ENCODE measurements at regions not wholly inside any gene's neighbourhood (a gene's known extent, or its start where the extent isn't known, plus 50 kb on each side); places are given as distances from the start of the nearest gene placed in this dataset.

DNA sequence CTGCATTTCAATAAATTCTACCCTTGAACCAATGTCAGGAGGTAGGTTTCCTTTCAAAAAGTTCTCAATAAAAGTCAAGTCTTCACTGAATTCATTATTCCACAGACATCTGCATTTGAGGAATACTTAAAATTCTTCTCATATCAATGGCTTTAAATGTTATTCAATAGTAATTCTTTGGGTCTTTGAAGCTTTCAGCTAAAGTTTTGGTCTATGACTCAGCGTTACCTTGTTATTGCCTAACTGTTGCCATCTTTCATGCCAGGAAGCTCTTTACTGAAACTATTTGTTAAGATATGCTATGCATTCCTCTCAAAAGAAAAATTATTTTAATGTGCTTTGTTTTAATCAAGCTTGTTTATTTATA lies 170.5 kb downstream of the NNT start:
- H4K20me1 ChIP-seq (ENCODE audit: insufficient read depth): no peaks in the 10 kb centered on the region
- TF ChIP-seq EZH2phosphoT487 (IDR thresholded peaks at IDR 0.05; ENCODE audit: borderline replicate concordance, low read depth): no peak
- TF ChIP-seq FOSL2 (IDR thresholded peaks at IDR 0.05; ENCODE audit: borderline replicate concordance, low read depth): no peak
- no peak for TF ChIP-seq NFIC (IDR thresholded peaks at IDR 0.05; ENCODE audit: borderline replicate concordance)
- no peak for TF ChIP-seq GABPA (IDR thresholded peaks at IDR 0.05; ENCODE audit: low read depth)
- no peak for TF ChIP-seq RXRA (IDR thresholded peaks at IDR 0.05; ENCODE audit: borderline replicate concordance, low read depth)
- TF ChIP-seq ELF1 (IDR thresholded peaks at IDR 0.05): no peak
- TF ChIP-seq RFX5 (IDR thresholded peaks at IDR 0.05; ENCODE audit: low read length): no peak
- TF ChIP-seq MXI1 (IDR thresholded peaks at IDR 0.05; ENCODE audit: low read depth, low read length): no peak
- TF ChIP-seq TCF12 (IDR thresholded peaks at IDR 0.05): 0 out of 2 replicates have a peak, but pooled peaks have one; percentile 4
- no peak for TF ChIP-seq TAF1 (IDR thresholded peaks at IDR 0.05; ENCODE audit: borderline replicate concordance, low read depth, low read length)
- 0 out of 2 replicates have a peak, but pooled peaks have one; percentile 19 for TF ChIP-seq TEAD4 (IDR thresholded peaks at IDR 0.05; ENCODE audit: borderline replicate concordance, insufficient read depth)
- TF ChIP-seq, protein P1, sequence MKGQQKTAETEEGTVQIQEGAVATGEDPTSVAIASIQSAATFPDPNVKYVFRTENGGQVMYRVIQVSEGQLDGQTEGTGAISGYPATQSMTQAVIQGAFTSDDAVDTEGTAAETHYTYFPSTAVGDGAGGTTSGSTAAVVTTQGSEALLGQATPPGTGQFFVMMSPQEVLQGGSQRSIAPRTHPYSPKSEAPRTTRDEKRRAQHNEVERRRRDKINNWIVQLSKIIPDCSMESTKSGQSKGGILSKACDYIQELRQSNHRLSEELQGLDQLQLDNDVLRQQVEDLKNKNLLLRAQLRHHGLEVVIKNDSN (IDR thresholded peaks at IDR 0.05; ENCODE audit: borderline replicate concordance, low read depth): no peak
- TF ChIP-seq, protein P2, sequence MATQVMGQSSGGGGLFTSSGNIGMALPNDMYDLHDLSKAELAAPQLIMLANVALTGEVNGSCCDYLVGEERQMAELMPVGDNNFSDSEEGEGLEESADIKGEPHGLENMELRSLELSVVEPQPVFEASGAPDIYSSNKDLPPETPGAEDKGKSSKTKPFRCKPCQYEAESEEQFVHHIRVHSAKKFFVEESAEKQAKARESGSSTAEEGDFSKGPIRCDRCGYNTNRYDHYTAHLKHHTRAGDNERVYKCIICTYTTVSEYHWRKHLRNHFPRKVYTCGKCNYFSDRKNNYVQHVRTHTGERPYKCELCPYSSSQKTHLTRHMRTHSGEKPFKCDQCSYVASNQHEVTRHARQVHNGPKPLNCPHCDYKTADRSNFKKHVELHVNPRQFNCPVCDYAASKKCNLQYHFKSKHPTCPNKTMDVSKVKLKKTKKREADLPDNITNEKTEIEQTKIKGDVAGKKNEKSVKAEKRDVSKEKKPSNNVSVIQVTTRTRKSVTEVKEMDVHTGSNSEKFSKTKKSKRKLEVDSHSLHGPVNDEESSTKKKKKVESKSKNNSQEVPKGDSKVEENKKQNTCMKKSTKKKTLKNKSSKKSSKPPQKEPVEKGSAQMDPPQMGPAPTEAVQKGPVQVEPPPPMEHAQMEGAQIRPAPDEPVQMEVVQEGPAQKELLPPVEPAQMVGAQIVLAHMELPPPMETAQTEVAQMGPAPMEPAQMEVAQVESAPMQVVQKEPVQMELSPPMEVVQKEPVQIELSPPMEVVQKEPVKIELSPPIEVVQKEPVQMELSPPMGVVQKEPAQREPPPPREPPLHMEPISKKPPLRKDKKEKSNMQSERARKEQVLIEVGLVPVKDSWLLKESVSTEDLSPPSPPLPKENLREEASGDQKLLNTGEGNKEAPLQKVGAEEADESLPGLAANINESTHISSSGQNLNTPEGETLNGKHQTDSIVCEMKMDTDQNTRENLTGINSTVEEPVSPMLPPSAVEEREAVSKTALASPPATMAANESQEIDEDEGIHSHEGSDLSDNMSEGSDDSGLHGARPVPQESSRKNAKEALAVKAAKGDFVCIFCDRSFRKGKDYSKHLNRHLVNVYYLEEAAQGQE (IDR thresholded peaks at IDR 0.05; ENCODE audit: low read depth, low read length): no peak
- no peak for TF ChIP-seq FOXM1 (IDR thresholded peaks at IDR 0.05; ENCODE audit: low read depth)
- TF ChIP-seq FOXJ3 (CRISPR knock-in tag; IDR thresholded peaks at IDR 0.05): no peak
- no peak overlapping the region for H3K9ac ChIP-seq
- DNase-seq: no peak
- ChIA-PET POLR2A (no interaction called here), CTCF (no interaction called here)
- WGBS (ENCODE audit: low lambda C conversion rate): 18% methylated on average over 1 of the region's 1 CpG
- no peaks in the 10 kb centered on the region for H3K9me2 ChIP-seq
- H3K27me3 ChIP-seq (ENCODE audit: insufficient read depth): no peaks in the 10 kb centered on the region
- peak overlapping the region; percentile 58 for H2AFZ ChIP-seq (ENCODE audit: low read depth)
- peaks cover 0 to 31% of the 10 kb centered on the region in 2 experiments; a peak in 2 of 4 replicates for H3K4me1 ChIP-seq (ENCODE audit: control insufficient read depth in 1 of 2, insufficient read depth in 2 of 2, low read depth in 1 of 2, low read length in 1 of 2)
- H3K4me3 ChIP-seq (ENCODE audit: low read depth in 2 of 2, low read length in 1 of 2): no peak overlapping the region
- H3K36me3 ChIP-seq (replicated peaks in 1 of 2; ENCODE audit: control insufficient read depth in 1 of 2, insufficient read depth in 2 of 2, low read length in 1 of 2): no peaks in the 10 kb centered on the region
- H3K9me3 ChIP-seq: no peaks in the 10 kb centered on the region
- peak overlapping the region in 1 of 2 experiments; percentile 39; a peak in 3 of 4 replicates for H3K27ac ChIP-seq (ENCODE audit: low read depth in 2 of 2, low read length in 1 of 2)
- H3K4me2 ChIP-seq: peak overlapping the region; percentile 35; the same call in 1 of the 2 replicates
- H3F3A ChIP-seq (replicated peaks; ENCODE audit: insufficient read depth): peaks cover 6% of the 10 kb centered on the region
- no peaks in the 10 kb centered on the region for H3K79me2 ChIP-seq (ENCODE audit: insufficient read depth)

All from SK-N-SH (cell line).